ENCODE measurements at regions not wholly inside any gene's neighbourhood (a gene's known extent, or its start where the extent isn't known, plus 50 kb on each side); places are given as distances from the start of the nearest gene placed in this dataset.
A peak's percentile ranks its signal among the peaks of the same experiment; 100 is the strongest.
"Not testable (repeated sequence)": the region's sequence is repeated elsewhere in the genome, so short reads cannot be mapped to it uniquely, and the experiment has no call there.

- intact Hi-C loops (cut with DNase I): no loop called here
- no peak for DNase-seq (ENCODE audit: low spot score)
Observed at GRCh38 chr4:91830681-91831395, 472.9 kb upstream of the GRID2 start.

- no peak for DNase-seq (ENCODE audit: low spot score)
- intact Hi-C loops (cut with DNase I): no loop called here
Observed at GRCh38 chr4:91837608-91838029, 466.1 kb upstream of the GRID2 start.

- intact Hi-C loops (cut with DNase I): no loop called here
- no peak for DNase-seq (ENCODE audit: low spot score)
Observed at GRCh38 chr4:91838181-91838861, 465.4 kb upstream of the GRID2 start.

GRCh38 chr4:91840359-91840758 lies 463.4 kb upstream of the GRID2 start:
- intact Hi-C loops (cut with DNase I): no loop called here
- no peak for DNase-seq (ENCODE audit: low spot score)

GRCh38 chr4:91846233-91846632 lies 457.5 kb upstream of the GRID2 start:
- DNase-seq (ENCODE audit: low spot score): no peak
- intact Hi-C loops (cut with DNase I): no loop called here

- DNase-seq (ENCODE audit: low spot score): no peak
- intact Hi-C loops (cut with DNase I): loop anchor here in 1 of 2 donors (2.0 kb wide), 1 partner anchor 77 kb away; no protein-coding TSS in a partner anchor
Observed at GRCh38 chr4:91851456-91851855, 452.3 kb upstream of the GRID2 start.

GRCh38 chr4:91887926-91888325 lies 415.8 kb upstream of the GRID2 start:
- DNase-seq (ENCODE audit: low spot score): no peak
- intact Hi-C loops (cut with DNase I): no loop called here

- DNase-seq (ENCODE audit: low spot score); intact Hi-C loops (cut with DNase I): not testable (repeated sequence)
Observed at GRCh38 chr4:91891217-91891616, 412.5 kb upstream of the GRID2 start.

GRCh38 chr4:91894006-91894405 lies 409.8 kb upstream of the GRID2 start:
- DNase-seq (ENCODE audit: low spot score): no peak
- intact Hi-C loops (cut with DNase I): no loop called here

- intact Hi-C loops (cut with DNase I): no loop called here
- no peak for DNase-seq (ENCODE audit: low spot score)
Observed at GRCh38 chr4:91904556-91904955, 399.2 kb upstream of the GRID2 start.

- intact Hi-C loops (cut with DNase I): no loop called here
- DNase-seq (ENCODE audit: low spot score): no peak
Observed at GRCh38 chr4:91909963-91910362, 393.8 kb upstream of the GRID2 start.

GRCh38 chr4:91914176-91914804 lies 389.5 kb upstream of the GRID2 start:
- no peak for DNase-seq (ENCODE audit: low spot score)
- intact Hi-C loops (cut with DNase I): no loop called here

- intact Hi-C loops (cut with DNase I): no loop called here
Observed at GRCh38 chr4:91916219-91916618, 387.5 kb upstream of the GRID2 start.

GRCh38 chr4:91924625-91925024 lies 379.1 kb upstream of the GRID2 start:
- intact Hi-C loops (cut with DNase I): no loop called here
- peak; percentile 69 for DNase-seq (ENCODE audit: low spot score)

More at GRCh38 chr4:91916219-91916618, 387.5 kb upstream of the GRID2 start:
- no peak for DNase-seq (ENCODE audit: low spot score)

GRCh38 chr4:91935217-91935616 lies 368.5 kb upstream of the GRID2 start:
- intact Hi-C loops (cut with DNase I): no loop called here
- no peak for DNase-seq (ENCODE audit: low spot score)

GRCh38 chr4:91936311-91936710 lies 367.5 kb upstream of the GRID2 start:
- intact Hi-C loops (cut with DNase I): no loop called here
- DNase-seq (ENCODE audit: low spot score): no peak

- intact Hi-C loops (cut with DNase I): no loop called here
Observed at GRCh38 chr4:91957963-91958362, 345.8 kb upstream of the GRID2 start.

GRCh38 chr4:91958596-91958995 lies 345.2 kb upstream of the GRID2 start:
- intact Hi-C loops (cut with DNase I): no loop called here
- no peak for DNase-seq (ENCODE audit: low spot score)

More at GRCh38 chr4:91957963-91958362, 345.8 kb upstream of the GRID2 start:
- DNase-seq (ENCODE audit: low spot score): no peak

- no peak for DNase-seq (ENCODE audit: low spot score)
- intact Hi-C loops (cut with DNase I): no loop called here
Observed at GRCh38 chr4:91961504-91961903, 342.3 kb upstream of the GRID2 start.

- intact Hi-C loops (cut with DNase I): no loop called here
- DNase-seq (ENCODE audit: low spot score): no peak
Observed at GRCh38 chr4:91963486-91963885, 340.3 kb upstream of the GRID2 start.

All from posterior vena cava (tissue), 2 donors.